HG03196 (cell line): ENCODE measurements at regions not wholly inside any gene's neighbourhood (a gene's known extent, or its start where the extent isn't known, plus 50 kb on each side); places are given as distances from the start of the nearest gene placed in this dataset.
"Not testable (repeated sequence)": the region's sequence is repeated elsewhere in the genome, so short reads cannot be mapped to it uniquely, and the experiment has no call there.

Source experiments
- ATAC-seq: cut with Tn5 transposase; IDR thresholded peaks from one replicate; pipeline ENCODE4 v1.9.1; 2021; ENCODE audit not compliant: unreplicated experiment

- no peak for ATAC-seq
Measured at GRCh38 chr5:18397371-18397770, 763.1 kb downstream of the TAF11L14 start.

GRCh38 chr5:18397891-18398290, 763.6 kb downstream of the TAF11L14 start:
- no peak for ATAC-seq

GRCh38 chr5:18399461-18400327, 765.4 kb downstream of the TAF11L14 start:
- not testable (repeated sequence) for ATAC-seq

- no peak for ATAC-seq
Measured at GRCh38 chr5:18403141-18403540, 768.9 kb downstream of the TAF11L14 start.

- ATAC-seq, result no peak
Measured at GRCh38 chr5:18403941-18404438, 769.7 kb downstream of the TAF11L14 start.

GRCh38 chr5:18420711-18421110, 786.5 kb downstream of the TAF11L14 start:
- ATAC-seq, result no peak

- ATAC-seq, result no peak
Measured at GRCh38 chr5:18433336-18433735, 799.1 kb downstream of the TAF11L14 start.

- no peak for ATAC-seq
Measured at GRCh38 chr5:18438126-18438525, 803.9 kb downstream of the TAF11L14 start.

- no peak for ATAC-seq
Measured at GRCh38 chr5:18455521-18455920, 821.3 kb downstream of the TAF11L14 start.

- no peak for ATAC-seq
Measured at GRCh38 chr5:18457255-18457654, 823.0 kb downstream of the TAF11L14 start.

- ATAC-seq, result no peak
Measured at GRCh38 chr5:18461766-18462165, 827.5 kb downstream of the TAF11L14 start.

- ATAC-seq, result peak; percentile 80
Measured at GRCh38 chr5:18465833-18466681, 831.8 kb downstream of the TAF11L14 start.

- ATAC-seq, result no peak
Measured at GRCh38 chr5:18466731-18467130, 832.5 kb downstream of the TAF11L14 start.

- ATAC-seq, result not testable (repeated sequence)
Measured at GRCh38 chr5:18471791-18472190, 837.5 kb downstream of the TAF11L14 start.

GRCh38 chr5:18483451-18483850, 849.2 kb downstream of the TAF11L14 start:
- no peak for ATAC-seq

- ATAC-seq, result no peak
Measured at GRCh38 chr5:18487928-18488480, 853.7 kb downstream of the TAF11L14 start.

GRCh38 chr5:18489703-18490102, 855.4 kb downstream of the TAF11L14 start:
- no peak for ATAC-seq

GRCh38 chr5:18491349-18491748, 857.1 kb downstream of the TAF11L14 start:
- no peak for ATAC-seq

GRCh38 chr5:18495157-18495556, 860.9 kb downstream of the TAF11L14 start:
- ATAC-seq, result no peak

- ATAC-seq, result no peak
Measured at GRCh38 chr5:18496041-18496440, 861.8 kb downstream of the TAF11L14 start.

GRCh38 chr5:18497089-18497488, 862.8 kb downstream of the TAF11L14 start:
- ATAC-seq, result no peak
